Epidermal melanocyte (primary cell): ENCODE measurements at regions not wholly inside any gene's neighbourhood (a gene's known extent, or its start where the extent isn't known, plus 50 kb on each side); places are given as distances from the start of the nearest gene placed in this dataset.

ENCODE experiments used
- DNase-seq: peaks from one replicate; pipeline ENCODE4 v3.0.0; 2011; ENCODE audit warnings: low spot score; ENCODE audit not compliant: insufficient read length

- DNase-seq = no peak
Observed at GRCh38 chr2:8584174-8585066, 97.4 kb upstream of the ID2 start.

DNA sequence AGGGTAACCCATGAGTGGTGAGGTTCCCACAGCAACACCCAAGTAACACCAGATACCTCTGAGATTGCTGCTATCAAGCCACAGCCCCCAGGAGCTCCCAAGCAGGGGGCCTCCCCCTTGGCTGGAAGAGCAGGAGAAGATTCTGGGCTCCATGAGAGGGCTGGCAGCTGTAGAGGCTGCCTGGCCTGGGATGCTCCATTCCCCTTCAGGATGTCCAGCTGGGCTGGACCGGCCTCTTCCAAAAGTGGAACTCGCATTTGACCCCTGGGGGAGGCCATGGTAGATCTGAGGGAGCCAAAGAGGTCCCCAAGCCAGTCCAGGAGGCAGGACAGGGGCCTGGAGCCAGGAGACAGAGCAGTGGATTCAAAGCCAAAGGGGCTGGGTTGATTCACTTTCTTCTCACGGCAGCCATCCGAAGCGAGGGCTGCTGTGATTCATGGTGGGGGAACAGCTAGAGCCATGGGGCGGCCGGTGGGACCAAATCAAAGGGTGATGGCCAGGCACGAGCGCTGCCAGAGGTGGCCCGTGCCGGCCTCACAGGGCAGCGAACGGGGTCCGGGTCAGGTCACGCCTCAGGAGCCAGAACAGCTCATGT is 95.3 kb upstream of the ID2 start:
- DNase-seq = no peak

DNA sequence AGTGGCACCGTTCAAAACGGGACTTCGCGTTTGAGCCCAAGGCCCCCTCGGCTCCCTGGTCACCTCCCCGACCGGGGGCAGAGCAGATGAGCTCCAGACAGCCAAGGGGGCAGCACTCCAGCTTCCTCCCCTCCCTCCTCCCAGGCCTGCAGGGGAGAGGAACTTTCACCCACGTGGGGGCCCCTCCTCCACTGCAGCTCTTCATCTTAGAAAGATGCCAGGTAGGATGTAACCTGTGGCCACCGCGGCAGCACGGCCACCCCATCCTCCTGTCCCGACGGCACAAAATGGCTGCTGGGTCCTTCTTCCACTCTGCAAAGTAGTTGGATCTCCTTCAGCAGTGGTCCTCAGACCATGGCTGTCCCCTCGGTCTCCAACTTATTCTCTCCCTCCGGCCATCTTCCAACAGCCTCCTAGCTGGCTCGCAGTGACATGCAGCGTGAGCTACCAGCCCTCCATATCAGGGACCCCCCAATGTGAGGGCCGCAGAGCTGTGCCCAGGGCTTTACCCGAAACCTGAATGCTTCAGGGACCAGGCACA is 94.5 kb upstream of the ID2 start:
- no peak for DNase-seq

DNA sequence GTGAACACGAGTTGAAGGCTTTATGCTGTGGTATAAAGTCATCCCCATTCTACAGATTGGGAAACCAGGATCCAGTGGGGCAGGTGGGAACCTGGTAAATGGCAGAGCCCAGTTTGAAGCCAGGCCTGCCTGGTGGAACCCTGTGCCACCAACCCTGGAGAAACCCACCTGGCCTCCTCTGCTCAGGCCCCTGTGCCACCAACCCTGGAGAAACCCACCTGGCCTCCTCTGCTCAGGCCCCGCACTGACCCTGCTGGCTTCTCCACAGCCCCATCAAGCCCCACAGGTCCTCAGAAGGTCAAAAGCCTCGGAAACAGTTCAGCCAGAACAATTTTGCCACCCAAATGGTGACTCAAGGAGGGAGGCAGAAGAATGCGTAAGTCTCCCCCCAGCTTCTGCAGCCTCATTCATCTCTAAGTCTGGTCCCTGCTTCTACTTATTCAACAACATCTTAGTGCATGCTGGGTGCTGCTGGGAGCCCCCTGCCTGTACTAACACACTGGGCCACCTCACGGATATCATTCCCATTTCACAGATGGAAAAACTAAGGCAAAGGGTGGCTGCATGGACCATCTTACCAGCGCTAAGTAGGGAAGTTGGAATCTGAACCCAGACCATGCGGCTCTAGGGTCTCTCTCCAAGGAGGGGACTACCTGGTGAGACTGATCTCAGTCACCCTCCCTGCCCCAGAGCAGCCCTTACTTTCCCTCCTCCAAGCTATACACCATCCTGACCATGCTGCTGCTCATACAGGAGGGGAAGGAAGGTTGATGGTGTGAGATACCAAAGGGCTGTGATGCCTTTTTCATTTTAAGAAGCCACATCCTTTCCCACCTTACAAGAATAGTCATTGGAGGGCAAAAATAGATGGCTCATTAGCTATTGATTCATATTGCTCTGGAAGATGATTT is 93.7 kb upstream of the ID2 start:
- no peak for DNase-seq

DNA sequence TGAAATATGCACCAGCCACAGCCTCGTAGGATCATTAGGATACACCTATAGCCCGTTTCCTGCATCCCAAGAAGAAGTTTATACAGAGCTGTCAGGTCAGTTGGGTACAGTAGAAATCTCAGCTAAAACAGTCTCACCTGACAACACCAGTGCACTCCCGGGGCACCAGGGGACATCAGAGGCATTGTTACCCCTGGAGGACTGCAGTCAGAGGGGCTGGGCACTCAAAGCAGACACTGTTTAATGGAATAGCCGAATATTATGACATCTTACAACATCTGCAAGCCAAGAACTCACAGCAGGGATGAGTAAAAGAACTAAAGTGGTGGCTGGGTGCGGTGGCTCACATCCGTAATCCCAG is 93.0 kb upstream of the ID2 start:
- no peak for DNase-seq

DNA sequence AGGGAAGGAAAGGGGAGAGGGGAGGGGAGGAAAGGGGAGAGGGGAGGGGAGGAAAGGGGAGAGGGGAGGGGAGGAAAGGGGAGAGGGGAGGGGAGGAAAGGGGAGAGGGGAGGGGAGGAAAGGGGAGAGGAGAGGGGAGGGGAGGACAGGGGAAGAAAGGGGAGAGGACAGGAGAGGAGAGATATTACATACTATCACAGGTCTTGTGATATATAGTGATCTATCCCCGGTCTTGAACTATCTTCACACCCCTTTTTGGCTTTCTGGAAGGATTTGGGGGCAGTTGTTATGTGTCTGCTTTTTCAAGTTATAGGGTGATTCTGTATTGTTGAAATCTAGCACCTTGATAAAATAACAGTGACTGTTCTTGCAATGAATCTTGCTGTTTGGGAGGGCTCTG is 92.1 kb upstream of the ID2 start:
- DNase-seq = no peak

- DNase-seq = no peak
Observed at GRCh38 chr2:8590938-8591337, 90.9 kb upstream of the ID2 start.

GRCh38 chr2:8592736-8593135 is 89.1 kb upstream of the ID2 start:
- no peak for DNase-seq

- no peak for DNase-seq
Observed at GRCh38 chr2:8593243-8593642, 88.6 kb upstream of the ID2 start.

DNA sequence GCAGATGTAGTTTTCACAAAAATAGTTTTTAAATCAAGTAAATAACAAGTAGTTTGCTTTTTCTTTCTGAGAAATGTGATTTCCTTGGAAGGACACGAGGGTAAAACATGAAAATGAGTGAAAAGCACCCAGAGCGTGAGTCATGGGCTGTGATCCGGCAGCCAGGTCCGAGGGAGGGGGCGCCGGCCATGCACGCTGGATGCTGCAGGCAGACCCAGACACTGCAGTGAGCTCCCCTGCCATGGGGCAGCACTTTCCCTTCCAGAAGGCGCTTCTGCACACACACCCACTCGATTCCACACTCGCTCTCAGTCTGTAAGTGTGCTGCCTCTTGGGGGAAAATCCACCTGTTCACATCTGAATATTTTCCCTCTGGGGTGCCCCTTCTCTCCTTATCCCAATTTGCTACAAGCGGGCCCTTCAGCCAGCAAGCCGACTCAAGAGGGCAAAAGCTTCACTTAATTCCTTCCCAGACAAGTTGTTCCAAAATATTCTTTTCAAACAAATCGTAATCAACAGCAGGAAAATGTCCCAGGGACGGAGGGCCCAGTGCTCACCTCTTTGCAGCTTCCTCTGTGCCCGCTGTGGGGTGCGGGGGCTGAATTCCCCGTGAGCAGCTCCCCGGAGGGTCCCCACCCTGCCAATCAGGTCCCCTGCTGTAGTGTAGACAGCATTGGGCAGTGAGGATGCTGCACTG is 87.0 kb upstream of the ID2 start:
- no peak for DNase-seq

GRCh38 chr2:8595428-8595805 is 86.4 kb upstream of the ID2 start:
- DNase-seq = no peak

- no peak for DNase-seq
Observed at GRCh38 chr2:8595811-8596600, 85.8 kb upstream of the ID2 start.

- DNase-seq = no peak
Observed at GRCh38 chr2:8597094-8597493, 84.8 kb upstream of the ID2 start.

GRCh38 chr2:8597559-8598225 is 84.2 kb upstream of the ID2 start:
- DNase-seq = no peak

- no peak for DNase-seq
Observed at GRCh38 chr2:8598295-8599165, 83.3 kb upstream of the ID2 start.

DNA sequence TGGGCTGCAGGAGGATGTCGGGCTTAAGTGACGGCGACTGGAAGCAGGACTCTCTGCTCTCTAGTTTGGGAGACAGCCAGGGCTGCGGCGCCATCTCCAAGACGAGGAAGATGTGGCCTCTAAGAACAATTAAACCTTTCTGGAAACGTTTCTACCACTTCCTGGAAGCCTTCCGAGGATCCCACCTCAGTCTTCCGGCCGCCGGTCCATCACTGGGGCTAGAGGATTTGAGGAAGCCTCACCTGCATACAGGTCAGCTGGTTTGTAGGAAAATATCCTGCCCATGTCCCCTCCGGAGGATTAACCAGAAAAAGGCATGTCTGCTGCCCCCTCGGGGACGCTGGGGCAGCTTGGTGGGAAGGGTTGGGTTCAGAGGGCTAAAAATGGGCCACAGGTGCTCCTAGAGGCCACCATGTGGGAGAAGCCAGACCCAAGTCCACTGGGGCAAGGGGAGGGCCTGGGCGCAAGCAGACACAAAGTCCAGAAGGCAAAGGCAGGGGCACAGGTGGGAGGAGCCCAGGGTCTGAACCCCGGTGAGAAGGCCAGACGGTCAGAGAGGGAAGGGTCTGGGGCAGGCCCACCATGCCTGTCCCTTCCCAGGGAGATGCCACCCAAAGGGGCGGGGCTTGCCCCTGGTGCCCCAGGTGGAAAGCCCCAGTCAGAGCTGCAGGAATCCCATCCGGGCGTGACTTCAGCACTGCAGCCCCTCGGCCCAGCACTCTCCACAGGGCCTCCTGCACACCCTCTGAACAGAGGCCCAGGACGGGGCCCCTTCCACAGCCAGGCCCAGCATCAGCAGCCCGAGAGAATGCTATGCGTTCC is 82.2 kb upstream of the ID2 start:
- DNase-seq = no peak

DNA sequence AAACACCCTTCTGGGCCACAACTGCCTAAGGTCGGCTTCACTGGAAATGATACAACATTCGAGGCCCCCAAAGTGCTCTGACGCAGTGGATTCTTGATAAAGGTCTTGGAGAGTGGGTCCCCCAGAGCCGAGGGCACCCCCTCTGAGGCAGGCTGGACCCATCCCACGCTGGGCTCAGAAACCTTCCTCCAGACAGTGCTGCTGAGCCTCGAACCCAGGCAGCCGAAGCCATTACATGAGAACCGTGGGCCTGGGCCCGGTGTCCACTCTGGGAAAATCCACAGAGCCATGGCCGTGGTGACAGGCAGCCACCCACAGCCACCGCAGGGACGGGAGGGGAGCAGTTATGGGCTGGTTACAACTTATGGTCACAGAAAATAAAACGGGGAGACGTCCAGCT is 81.4 kb upstream of the ID2 start:
- DNase-seq = no peak

DNA sequence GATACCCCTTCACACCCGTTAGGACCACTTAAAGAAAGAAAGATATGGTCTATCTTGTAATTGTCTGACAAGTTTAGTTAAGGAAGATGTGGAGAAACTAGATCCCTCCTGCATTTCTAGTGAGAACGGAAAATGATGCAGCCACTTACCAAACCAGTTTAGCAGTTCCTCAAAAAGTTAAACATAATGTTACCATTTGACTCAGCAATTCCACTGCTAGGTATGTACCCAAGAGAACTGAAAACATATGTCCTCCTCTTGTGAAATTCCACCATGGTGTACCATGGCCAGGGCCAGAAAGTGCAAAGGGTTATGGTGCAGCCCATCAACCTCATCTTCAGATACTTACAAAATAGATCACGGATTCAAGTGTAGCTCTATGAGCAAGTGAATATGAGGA is 79.0 kb upstream of the ID2 start:
- DNase-seq = no peak
